ENCODE measurements at regions not wholly inside any gene's neighbourhood (a gene's known extent, or its start where the extent isn't known, plus 50 kb on each side); places are given as distances from the start of the nearest gene placed in this dataset.

- no peaks in the 10 kb centered on the region for H3K4me1 ChIP-seq (ENCODE audit: control insufficient read depth, insufficient read depth, low read length)
- Mint-ChIP-seq H3K27me3 (ENCODE audit: insufficient read depth) (no peaks in the 10 kb centered on the region), H3K4me3 (no peak overlapping the region), H3K4me1 (no peaks in the 10 kb centered on the region), H3K27ac (no peak overlapping the region), H3K9me3 (no peaks in the 10 kb centered on the region), H3K36me3 (ENCODE audit: low read depth) (peaks cover 2% of the 10 kb centered on the region)
- no peak overlapping the region for H3K9ac ChIP-seq (ENCODE audit: extremely low read depth, low read length, poor library complexity, severe bottlenecking)
- no peak overlapping the region for H3K4me3 ChIP-seq (ENCODE audit: low read length)
- no peaks in the 10 kb centered on the region for H3K36me3 ChIP-seq (ENCODE audit: control insufficient read depth, insufficient read depth, low read length)
- H3K27ac ChIP-seq (ENCODE audit: low read depth, low read length): peak overlapping the region; percentile 65
- no peaks in the 10 kb centered on the region for H3K9me3 ChIP-seq (ENCODE audit: control insufficient read depth, low read length)
- no peak for DNase-seq
- no peak for TF ChIP-seq CTCF (conservative IDR thresholded peaks at IDR 0.05)
- no peaks in the 10 kb centered on the region for H3K27me3 ChIP-seq (ENCODE audit: control insufficient read depth, insufficient read depth, low read length, poor library complexity, severe bottlenecking)
Observed at GRCh38 chr3:159875116-159875515, 113.5 kb upstream of the IL12A start.

GRCh38 chr3:159877924-159878323, 110.7 kb upstream of the IL12A start:
- Histone ChIP-seq H3K4me1 (ENCODE audit: control insufficient read depth, insufficient read depth, low read length) (no peaks in the 10 kb centered on the region), H3K27me3 (ENCODE audit: control insufficient read depth, insufficient read depth, low read length, poor library complexity, severe bottlenecking) (no peaks in the 10 kb centered on the region), H3K9ac (ENCODE audit: extremely low read depth, low read length, poor library complexity, severe bottlenecking) (no peak overlapping the region), H3K27ac (ENCODE audit: low read depth, low read length) (no peak overlapping the region), H3K9me3 (ENCODE audit: control insufficient read depth, low read length) (no peaks in the 10 kb centered on the region), H3K36me3 (ENCODE audit: control insufficient read depth, insufficient read depth, low read length) (no peaks in the 10 kb centered on the region), H3K4me3 (ENCODE audit: low read length) (no peak overlapping the region)
- WGBS, 2 experiments (ENCODE audit: insufficient coverage in 1 of 2, insufficient read length in 1 of 2): 69 to 83% methylated on average over 2 to 5 of the region's 5 CpGs
- Mint-ChIP-seq H3K36me3 (ENCODE audit: low read depth) (peaks cover 2% of the 10 kb centered on the region), H3K27me3 (ENCODE audit: insufficient read depth) (no peaks in the 10 kb centered on the region), H3K27ac (no peak overlapping the region), H3K4me3 (no peak overlapping the region), H3K9me3 (no peaks in the 10 kb centered on the region), H3K4me1 (no peaks in the 10 kb centered on the region)
- no peak for DNase-seq
- TF ChIP-seq CTCF (conservative IDR thresholded peaks at IDR 0.05): no peak

- peaks cover 2% of the 10 kb centered on the region for H3K36me3 Mint-ChIP-seq (ENCODE audit: low read depth)
- no peaks in the 10 kb centered on the region for H3K27me3 Mint-ChIP-seq (ENCODE audit: insufficient read depth)
- no peak for TF ChIP-seq CTCF (conservative IDR thresholded peaks at IDR 0.05)
- Histone ChIP-seq H3K27ac (ENCODE audit: low read depth, low read length) (no peak overlapping the region), H3K9ac (ENCODE audit: extremely low read depth, low read length, poor library complexity, severe bottlenecking) (no peak overlapping the region), H3K27me3 (ENCODE audit: control insufficient read depth, insufficient read depth, low read length, poor library complexity, severe bottlenecking) (no peaks in the 10 kb centered on the region), H3K9me3 (ENCODE audit: control insufficient read depth, low read length) (no peaks in the 10 kb centered on the region), H3K4me3 (ENCODE audit: low read length) (no peak overlapping the region), H3K4me1 (ENCODE audit: control insufficient read depth, insufficient read depth, low read length) (peaks cover 4% of the 10 kb centered on the region), H3K36me3 (ENCODE audit: control insufficient read depth, insufficient read depth, low read length) (no peaks in the 10 kb centered on the region)
- H3K4me3 Mint-ChIP-seq: no peak overlapping the region
- DNase-seq: no peak
- no peaks in the 10 kb centered on the region for H3K4me1 Mint-ChIP-seq
- no peaks in the 10 kb centered on the region for H3K9me3 Mint-ChIP-seq
- no peak overlapping the region for H3K27ac Mint-ChIP-seq
- 92 to 100% methylated on average over 1 to 2 of the region's 2 CpGs for WGBS, 2 experiments (ENCODE audit: insufficient coverage in 1 of 2, insufficient read length in 1 of 2)
Observed at GRCh38 chr3:159879146-159879545, 109.5 kb upstream of the IL12A start.

All from endodermal cell (in vitro differentiated cells).